Activated T-helper 1 cell treated with anti-CD3 and anti-CD28 coated beads, Interleukin-2, amount 50 U/mL, for 16 hours (primary cell): ENCODE measurements at regions not wholly inside any gene's neighbourhood (a gene's known extent, or its start where the extent isn't known, plus 50 kb on each side); places are given as distances from the start of the nearest gene placed in this dataset.
A peak's percentile ranks its signal among the peaks of the same experiment; 100 is the strongest.
"Not testable (repeated sequence)": the region's sequence is repeated elsewhere in the genome, so short reads cannot be mapped to it uniquely, and the experiment has no call there.

Experiments
- DNase-seq, 2 donors: peaks; one replicate each; pipeline ENCODE4 v3.0.0-alpha.2; 2020; ENCODE audit warnings: low read depth in 1 of 2, low spot score in 1 of 2

DNA sequence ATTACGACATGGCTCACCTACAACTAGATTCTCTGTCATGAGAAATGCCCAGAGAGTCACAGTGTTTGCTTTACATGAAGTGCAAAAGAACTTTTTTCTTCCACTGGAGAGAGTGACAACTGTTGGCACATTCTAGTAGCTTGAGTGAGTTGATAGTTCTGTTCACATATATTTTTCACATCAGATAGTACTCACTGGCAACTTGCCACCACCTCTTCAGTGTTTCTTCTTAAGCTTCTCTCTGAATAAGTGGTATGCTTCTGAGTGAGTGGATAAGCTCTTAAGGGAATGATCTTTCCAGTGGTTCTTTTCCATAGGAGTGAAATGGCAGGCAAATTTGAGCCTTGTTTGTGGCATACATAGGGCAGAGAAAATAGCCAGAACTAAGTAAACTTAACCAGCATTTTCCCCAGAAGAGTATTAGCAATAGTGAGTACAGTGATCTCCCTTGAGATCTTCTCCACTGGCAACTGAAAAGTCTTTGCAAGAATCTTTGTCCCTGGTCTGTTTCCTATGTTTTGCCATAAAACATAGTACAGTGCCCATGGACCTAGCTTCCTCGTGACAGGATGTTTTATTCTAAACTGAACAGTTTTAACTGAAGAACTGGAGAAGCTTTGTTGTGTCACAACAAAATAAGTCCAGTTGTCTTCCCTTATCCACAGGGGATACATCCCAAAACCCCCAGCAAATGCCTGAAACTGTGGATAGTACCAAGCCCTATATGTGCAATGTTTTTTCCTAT is 125.4 kb upstream of the CDK13 start:
- no peak for DNase-seq

DNA sequence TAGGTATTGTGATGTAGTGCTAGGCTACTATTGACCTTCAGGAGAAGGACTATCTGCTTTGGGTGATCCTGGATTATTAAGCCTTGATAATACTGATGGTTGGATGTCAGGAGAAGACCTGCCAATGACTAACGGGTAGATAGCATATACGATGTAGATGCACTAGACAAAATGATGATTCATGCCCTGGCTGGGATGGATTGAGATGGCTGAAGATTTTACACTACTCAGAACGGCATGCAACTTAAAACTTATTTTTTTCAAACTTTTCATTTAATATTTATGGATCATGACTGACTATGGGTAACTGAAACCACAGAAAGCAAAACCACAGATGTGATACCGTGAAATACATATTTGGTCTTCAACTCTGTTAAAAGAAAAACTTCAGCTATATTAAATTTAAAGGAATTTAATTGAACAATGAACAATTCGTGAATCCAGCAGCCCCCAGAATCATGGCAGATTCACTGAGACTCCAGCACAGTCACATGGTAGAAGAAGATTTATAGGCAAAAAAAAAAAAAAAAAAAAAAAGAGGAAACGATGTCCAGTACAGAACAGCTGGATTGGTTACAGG is 124.6 kb upstream of the CDK13 start:
- DNase-seq = no peak

DNA sequence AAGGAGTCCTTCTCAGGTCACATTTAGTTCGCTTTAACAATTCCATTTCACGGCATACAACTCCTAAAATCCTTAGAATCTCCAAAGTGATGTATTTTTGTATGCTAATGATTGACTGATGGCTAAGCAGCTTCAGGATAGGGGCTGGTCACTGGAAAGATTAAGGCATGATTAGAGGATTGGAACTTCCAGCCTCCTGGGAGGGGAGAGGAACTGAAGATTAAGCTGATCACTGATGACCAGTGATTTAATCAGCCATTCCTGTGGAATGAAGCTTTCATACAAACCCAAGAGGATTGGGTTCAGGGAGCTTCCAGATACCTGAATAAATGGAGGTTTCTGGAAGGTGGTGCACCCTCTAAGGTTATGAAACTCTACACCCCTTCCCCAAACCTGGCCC is 123.9 kb upstream of the CDK13 start:
- no peak for DNase-seq

DNA sequence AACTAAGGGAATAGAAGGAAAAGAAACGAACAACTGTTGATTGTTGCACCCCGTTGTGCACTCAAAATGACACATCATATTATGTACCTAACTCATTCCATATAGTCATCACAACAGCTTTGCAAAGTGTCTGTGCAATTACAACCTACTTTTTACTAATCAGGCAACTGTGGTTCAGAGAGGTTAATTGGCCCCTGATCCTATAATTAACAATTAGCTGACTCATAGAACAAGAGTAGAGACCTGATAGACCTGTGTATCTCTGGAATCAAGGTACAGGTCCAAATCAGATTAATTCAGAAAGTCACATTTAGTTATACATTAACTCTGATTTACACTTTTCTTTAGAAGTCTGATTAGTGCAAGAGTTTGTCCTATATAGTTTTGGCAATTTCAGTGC is 122.5 kb upstream of the CDK13 start:
- no peak for DNase-seq

DNA sequence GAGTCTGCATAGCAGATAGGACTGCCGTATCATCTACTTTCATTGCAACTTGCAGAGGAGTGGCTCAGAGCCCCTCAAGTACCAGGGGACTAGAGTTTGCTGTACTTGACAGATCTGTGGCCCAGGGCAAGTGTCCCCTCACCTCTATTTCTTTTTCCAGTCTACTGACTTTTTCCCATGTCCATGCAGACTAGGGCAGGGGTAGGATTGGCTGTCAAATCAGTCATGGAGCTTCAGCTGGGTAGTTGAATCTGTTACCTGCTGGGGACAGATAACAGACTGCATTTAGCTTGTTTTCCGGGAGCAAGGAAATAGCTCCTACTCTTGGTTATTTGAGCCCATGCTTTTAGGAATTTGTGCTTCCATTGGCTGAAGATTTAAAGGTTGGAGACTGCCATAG is 121.0 kb upstream of the CDK13 start:
- no peak for DNase-seq

DNA sequence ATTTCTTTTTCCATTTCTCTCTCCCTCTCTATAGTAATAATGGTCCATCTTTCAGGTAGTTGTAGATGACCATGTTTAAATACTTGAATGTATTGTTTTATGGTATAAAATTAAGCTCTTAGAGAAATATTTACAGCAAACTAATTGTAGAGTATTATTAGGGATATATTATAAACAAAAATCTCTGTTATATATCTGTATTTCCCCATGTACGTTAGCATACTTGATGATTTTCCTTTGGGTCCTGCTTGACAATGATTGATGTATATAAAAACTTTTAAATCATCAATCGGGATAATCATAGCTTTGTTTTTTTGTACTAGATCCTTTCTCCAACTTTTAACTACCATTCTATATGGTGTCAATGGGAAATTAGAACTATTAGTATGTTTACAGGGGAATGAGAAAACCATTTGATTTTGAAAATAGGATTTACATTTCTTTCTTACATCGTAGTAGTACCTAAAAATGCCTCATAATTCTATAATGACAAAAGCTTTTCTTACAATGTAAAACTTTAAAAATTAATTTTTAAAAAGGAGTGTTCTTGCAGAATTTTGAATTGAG is 117.5 kb upstream of the CDK13 start:
- no peak for DNase-seq

DNA sequence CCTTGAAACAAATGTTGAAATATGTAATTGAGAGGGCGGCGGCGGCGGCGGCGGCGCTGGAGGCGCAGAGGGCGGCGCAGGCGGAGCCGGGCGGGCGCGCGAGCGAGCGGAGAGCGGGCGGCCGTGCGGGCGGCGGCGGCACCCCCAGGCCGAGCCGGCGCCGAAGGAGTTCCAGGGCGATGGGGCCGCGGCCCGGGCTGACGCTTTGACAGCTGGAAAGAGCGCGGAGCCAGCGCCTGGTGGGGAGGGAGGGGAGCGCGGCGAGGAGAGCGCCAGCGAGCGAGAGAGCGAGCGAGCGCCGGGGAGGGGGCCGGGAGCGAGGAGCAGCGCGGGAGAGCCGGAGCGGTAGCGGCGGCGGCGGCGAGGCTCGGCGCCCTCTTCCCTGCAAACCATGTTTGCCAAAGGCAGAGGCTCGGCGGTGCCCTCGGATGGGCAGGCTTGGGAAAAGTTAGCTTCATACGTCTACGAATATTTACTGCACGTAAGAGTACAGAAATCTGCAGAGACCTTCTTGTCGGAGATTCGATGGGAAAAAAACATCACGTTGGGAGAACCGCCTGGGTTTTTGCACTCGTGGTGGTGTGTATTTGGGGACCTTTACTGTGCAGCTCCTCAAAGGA is 116.8 kb upstream of the CDK13 start:
- peak in 1 of 2 donors; percentile 3 for DNase-seq

DNA sequence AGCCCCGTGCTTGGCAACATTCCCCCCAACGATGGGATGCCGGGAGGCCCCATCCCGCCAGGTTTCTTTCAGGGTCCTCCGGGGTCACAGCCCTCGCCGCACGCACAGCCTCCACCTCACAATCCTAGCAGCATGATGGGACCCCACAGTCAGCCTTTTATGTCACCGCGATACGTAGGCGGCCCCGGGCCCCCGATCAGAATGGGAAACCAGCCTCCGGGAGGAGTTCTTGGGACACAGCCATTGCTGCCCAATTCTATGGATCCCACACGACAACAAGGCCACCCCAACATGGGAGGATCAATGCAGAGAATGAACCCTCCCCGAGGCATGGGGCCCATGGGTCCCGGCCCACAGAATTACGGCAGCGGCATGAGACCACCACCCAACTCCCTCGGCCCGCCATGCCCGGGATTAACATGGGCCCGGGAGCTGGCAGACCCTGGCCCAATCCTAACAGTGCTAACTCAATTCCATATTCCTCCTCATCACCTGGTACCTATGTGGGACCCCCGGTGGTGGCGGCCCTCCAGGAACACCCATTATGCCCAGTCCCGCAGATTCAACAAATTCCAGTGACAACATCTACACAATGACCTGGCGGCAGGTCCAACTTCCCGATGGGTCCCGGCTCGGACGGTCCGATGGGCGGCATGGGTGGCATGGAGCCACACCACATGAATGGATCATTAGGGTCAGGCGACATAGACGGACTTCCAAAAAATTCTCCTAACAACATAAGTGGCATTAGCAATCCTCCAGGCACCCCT is 116.0 kb upstream of the CDK13 start:
- not testable (repeated sequence) for DNase-seq

DNA sequence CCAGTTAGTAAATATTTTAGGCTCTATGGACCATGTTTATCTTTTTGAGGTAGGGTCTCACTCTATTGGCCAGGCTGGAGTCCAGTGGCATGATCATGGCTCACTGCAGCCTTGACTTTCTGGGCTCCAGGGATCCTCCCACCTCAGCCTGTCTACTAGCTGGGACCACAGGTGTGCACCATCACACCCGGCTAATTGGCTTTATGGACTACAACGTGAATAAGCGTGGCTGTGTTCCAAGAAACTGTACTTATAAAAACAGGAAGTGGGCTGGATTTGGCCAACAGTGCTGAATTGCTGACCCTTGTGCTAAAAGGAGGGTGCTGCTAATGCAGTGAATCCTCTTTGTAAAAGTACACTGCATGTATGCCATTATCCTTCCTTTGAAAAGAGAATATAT is 111.7 kb upstream of the CDK13 start:
- no peak for DNase-seq

DNA sequence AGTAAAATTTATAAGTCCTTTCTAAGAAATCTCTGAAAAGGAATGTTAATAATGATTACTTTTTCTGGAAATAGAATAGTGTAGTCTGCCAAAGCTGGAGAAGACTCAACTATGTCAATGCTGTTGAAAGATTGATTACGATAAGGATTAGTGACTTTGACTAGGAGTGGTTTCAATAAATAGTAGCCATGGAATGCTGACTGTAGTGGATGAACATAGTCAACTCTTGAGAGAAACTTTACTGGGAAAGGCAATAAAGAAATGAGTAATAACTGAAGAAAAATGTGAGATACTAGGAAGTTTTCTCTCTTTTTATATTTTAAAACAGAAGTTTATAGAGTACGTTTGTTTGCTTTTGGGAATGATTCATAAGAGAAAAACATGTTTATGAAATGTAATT is 105.0 kb upstream of the CDK13 start:
- no peak for DNase-seq

DNA sequence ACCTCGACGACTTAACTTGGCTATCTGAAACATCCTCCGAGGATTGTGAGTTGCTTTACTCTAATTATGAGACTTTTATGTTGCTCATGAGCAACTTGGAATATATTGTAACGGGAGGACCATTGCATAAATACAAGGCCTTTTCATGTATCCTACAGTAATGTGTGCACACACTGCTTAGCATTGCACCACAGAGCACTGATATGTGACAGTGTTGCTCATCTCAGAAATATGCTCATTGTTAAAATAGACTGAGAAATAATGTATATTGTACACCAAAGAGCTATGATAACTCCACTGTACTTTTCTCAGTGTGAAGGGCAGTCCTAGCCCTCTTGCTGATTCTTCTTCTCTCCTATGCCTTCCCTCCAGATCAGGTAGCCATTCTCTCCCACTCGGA is 102.8 kb upstream of the CDK13 start:
- DNase-seq = no peak

DNA sequence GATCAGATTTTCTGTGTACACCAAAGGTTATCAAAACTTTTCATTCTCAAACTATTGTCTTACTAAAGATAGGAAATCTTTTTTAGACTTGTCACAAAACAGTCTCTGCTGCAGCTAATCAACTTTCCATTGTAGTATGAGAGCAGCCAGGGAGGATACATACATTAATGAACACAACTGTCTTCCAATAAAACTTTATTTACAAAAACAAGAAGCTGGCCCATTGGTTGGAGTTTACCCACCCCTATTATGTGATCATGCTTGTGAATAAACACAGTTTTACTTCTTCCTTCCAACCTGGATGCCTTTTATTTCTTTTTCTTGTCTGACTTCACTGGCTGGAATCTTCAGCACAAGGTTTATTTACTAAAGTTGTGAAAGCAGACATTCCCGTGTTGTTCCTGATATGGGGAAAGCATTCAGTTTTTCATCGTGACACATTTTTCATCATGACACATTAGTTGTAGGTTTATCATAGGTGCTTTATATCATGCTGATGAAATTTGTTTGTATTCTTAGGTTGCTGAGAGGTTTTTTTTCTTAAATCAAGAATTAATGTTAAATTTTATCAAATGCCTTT is 98.5 kb upstream of the CDK13 start:
- no peak for DNase-seq

DNA sequence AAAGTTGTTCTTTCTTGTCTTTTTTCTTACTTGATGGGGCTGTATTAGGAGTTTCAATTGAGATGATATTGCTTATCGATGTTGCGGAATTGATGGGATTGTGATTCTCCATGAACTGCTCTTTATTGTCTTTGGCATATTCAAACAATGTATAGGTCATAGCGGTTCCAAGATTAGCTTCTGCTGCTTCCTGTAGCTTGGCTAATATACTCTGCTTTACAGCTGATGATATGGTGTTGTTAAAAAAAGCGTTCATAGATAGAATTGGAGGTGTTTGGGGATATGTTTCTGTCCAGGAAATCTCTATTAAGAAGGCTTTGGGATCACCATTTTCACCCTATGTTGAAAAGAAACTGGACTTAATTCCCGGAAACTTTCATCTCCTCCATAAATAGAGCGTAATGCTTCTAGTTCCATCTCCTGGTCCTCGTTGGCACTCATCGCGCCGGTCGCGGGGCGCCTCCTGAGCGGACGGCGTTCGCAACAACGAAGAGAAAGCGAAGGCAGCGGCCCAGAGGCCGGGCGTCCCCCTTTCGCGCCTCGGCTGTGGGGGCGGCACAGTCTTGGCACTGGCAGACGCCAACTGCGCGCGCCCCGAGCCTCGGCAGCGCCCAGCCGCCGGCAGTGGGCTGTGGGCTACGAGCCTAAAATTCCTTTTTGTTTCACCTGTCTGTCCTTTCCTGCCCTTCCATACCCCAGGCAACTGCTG is 95.3 kb upstream of the CDK13 start:
- not testable (repeated sequence) for DNase-seq

DNA sequence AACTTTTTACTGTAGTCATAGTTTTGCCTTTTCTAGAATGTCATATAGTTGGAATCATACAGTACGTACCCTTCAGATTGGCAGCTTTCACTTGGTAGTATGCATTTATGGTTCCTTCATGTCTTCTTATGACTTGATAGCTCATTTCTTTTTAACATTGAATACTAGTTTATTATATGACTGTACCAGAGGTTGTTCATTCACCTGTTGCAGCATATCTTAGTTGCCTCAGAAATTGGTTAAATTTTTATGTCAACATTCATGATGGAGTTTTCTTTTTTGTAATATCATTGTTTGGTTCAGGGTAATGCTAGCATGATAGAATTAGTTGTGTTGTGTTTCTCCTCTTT is 94.8 kb upstream of the CDK13 start:
- DNase-seq = no peak

DNA sequence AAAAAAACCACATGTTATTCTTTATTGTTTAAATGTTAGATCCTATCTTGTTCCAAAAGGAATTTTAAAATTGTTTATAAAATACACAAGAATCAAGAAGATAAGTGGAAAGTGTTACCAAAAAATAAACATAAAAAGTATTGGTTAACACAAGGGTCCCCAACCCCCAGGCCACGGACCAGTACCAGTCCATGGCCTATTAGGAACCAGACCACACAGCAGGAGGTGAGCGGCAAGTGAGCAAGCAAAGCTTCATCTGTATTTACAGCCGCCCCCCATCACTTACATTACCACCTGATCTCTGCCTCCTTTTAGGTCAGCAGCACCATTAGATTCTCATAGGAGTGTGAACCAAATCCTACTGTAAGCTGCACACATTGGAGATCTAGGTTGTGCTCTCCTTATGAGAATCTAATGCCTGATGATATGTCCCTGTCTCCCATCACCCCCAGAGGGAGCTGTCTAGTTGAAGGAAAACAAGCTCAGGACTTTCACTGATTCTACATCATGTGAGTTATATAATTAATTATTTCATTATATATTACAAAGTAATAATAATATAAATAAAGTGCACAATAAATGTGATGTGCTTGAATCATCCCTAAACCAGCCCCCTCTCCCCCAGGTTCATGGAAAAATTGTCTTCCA is 86.3 kb upstream of the CDK13 start:
- DNase-seq = not testable (repeated sequence)

DNA sequence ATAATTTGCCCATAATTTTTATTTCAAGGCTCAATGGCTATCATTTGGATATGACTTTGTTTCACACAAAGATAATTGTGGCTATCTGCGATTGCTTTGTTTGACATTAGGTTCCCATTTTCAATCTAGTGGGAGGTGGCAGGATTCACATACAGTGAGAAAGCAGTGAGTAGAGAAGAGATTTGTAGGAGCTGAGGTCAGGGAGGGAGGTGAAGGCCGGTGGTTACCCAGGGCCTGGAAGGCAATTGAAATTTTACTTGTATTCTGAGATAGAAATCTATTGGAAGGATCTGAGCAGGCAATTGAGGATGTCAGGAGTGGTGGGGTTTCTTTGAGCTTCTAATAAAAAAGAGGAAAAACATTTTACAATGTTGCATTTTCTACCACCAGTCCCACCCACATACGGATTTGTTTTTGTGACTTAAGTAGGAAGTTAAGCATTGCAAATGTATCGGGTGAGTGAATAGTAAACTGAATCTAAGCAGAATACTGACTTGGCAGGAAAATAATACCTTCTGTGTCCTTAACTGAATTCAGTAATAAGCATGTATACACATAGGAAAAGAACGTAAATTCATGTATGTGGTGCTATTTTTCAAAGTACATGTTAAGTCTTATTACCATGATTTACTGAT is 80.1 kb upstream of the CDK13 start:
- DNase-seq = not testable (repeated sequence)

DNA sequence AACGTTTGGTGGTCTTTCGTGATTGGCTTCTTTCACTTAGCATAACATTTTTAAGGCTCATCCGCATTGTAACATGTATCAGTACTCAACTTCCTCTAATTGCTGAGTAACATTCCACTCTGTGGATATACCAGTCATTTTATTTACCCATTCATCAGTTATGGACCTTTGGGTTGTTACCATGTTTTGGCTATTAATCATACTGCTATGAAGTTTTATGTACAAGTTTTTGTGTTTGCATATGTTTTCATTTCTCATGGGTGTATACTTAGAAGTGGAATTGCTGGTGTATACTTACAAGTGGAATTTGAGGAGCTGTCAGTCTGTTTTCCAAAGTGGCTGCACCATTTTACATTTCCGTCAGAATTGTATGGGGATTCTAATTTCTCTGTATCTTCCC is 78.4 kb upstream of the CDK13 start:
- DNase-seq = not testable (repeated sequence)

DNA sequence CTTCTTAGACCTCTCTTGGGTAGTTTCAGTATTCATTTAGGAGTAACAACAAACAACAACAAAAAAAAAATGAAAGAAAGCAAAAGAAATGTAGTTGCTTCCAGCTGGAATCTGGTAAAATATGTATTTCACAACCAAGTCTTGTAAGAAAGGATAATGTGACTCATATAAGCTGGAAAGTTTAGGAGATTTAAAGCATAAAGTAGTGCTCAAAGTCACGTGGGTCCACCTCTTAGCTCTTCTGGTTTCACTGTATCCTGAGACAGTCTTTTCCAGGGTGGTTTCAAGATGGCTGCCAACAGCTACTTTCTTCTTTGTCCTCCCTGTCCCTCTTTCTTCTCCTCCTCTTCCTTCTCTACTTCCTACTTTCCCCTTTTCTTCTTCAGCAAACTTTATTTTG is 69.5 kb upstream of the CDK13 start:
- DNase-seq = no peak

DNA sequence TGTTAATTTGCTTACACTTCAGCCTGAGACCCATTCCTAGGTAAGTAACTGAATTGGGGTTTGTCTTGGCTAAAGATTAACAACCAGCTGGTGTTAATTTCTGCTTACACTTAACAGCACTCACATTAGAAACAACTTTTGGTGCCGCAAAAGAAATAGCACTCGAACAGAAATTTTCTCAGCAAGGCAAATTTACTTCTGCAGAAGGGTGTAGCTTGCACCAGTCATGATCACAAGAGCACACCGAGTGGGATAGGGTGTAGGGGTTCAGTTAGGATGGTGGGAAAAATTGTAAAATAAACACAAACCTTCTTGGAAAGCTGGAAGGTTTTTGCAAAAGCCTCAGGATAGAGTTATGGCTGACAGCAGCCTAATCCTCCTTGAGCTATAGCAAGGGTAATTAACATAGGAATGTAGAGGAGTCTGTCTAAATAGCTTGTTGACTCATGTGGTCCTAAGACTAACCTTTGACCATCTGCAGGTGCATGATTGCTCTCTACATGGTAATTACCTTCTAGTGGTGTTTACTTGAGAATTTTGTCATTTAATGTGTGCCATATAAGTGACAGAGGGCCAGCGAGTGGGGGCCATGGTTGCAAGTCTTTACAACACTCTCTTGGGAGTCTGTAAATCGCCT is 67.8 kb upstream of the CDK13 start:
- no peak for DNase-seq
